MCF 10A (cell line): ENCODE measurements at regions not wholly inside any gene's neighbourhood (a gene's known extent, or its start where the extent isn't known, plus 50 kb on each side); places are given as distances from the start of the nearest gene placed in this dataset.

ENCODE experiments used
- BruUV-seq: library from RNA; stranded (reverse); fragments of 400-500 nt; replicated peaks from 2 replicates; lab custom pipeline; 2021; lab: Mats Ljungman, UMichigan
- CTCF ChIA-PET: fragments of 300-600 bp; sonication (Branson Sonifier 250); formaldehyde crosslinking; extraction: SDS; loops from one replicate; lab custom pipeline; 2021; ENCODE audit warnings: antibody characterized with exemption, inconsistent platforms; lab: Yijun Ruan, JAX
- POLR2A ChIA-PET: fragments of 300-600, 350-650 bp; sonication (Branson Sonifier 250); formaldehyde crosslinking; extraction: SDS; loops from one replicate; lab custom pipeline; 2020; ENCODE audit warnings: antibody characterized with exemption, inconsistent platforms; lab: Yijun Ruan, JAX
- DNase-seq: peaks from one replicate; pipeline ENCODE4 v3.0.0-alpha.2; 2018; ENCODE audit not compliant: unreplicated experiment
- H3K27ac Mint-ChIP-seq: one replicate; pipeline ENCODE4 v1.8.0; 2022; ENCODE audit warnings: mild to moderate bottlenecking, low read depth, mixed read lengths; ENCODE audit not compliant: unreplicated experiment
- H3K27me3 Mint-ChIP-seq: one replicate; pipeline ENCODE4 v1.8.0; 2022; ENCODE audit warnings: mixed read lengths; ENCODE audit not compliant: insufficient read depth, unreplicated experiment
- H3K36me3 Mint-ChIP-seq: one replicate; pipeline ENCODE4 v1.8.0; 2022; ENCODE audit warnings: mild to moderate bottlenecking, moderate library complexity, mixed read lengths; ENCODE audit not compliant: insufficient read depth, unreplicated experiment
- H3K4me1 Mint-ChIP-seq: one replicate; pipeline ENCODE4 v1.8.0; 2022; ENCODE audit warnings: mixed read lengths; ENCODE audit not compliant: insufficient read depth, unreplicated experiment
- H3K4me3 Mint-ChIP-seq: one replicate; pipeline ENCODE4 v1.8.0; 2022; ENCODE audit warnings: mild to moderate bottlenecking, moderate library complexity, mixed read lengths; ENCODE audit not compliant: unreplicated experiment
- H3K9me3 Mint-ChIP-seq: one replicate; pipeline ENCODE4 v1.8.0; 2022; ENCODE audit warnings: mixed read lengths; ENCODE audit not compliant: unreplicated experiment
- CTCF ChIP-seq: fragments of 200-600 bp; IDR thresholded peaks from one replicate; pipeline ENCODE4 v1.8.0; 2022; ENCODE audit warnings: antibody characterized with exemption, mild to moderate bottlenecking; ENCODE audit not compliant: unreplicated experiment
- intact Hi-C: fragments of 100-400 bp; cut with micrococcal nuclease; formaldehyde crosslinking; loops from 2 replicates; pipeline ENCODE4 v1.14.1; 2022

DNA sequence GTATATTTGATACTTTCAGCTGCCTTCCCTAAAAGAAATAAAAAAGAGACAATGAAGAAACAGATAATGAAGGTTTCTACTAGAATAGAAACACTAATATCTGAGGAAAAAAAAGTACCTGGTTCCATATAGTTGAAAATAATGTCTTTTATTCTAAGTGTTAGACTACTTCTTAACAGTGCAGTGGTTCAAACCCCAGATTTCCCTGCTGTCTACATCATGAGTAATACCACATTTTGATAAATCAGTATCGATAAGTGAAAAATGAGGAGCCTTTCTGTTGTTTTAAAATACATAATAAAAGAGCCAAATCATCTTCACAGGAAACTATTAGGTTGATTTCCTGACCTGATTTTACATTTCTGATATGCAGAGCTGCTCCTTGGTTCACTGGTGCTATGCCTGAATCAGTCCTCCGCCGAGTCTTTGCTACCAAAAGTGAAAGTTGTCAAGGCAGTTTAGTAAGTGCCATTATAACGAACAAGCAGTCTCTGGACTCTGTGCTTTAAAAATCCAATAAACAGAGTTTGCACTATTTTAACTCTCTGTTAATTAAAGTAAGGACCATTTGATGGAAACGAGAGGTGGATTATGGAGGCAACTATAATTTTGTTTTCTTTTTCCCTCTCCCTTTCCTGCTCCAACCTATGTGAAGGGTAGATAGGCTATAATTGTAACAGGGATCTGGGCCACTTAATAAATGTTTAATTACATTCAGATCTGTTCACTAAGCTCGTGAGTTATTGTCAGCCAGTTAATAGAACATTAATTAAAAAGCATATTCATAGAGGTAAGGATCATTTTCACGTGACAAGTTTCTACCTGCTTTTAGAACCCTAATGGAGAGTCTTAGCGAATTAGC, 724.5 kb upstream of the RAG2 start:
- Mint-ChIP-seq H3K27ac (no peak overlapping the region), H3K27me3 (no peaks in the 10 kb centered on the region), H3K4me3 (no peak overlapping the region), H3K9me3 (no peaks in the 10 kb centered on the region), H3K4me1 (no peaks in the 10 kb centered on the region), H3K36me3 (no peaks in the 10 kb centered on the region)
- intact Hi-C loops, result no loop called here
- DNase-seq, result no peak
- ChIA-PET CTCF (interaction anchor here (0.7 to 1.3 kb wide), 5 partner anchors 11 to 238 kb away, joined by 3 to 6 read pairs (median 4); no protein-coding TSS in a partner anchor), POLR2A (no interaction called here)
- no TSS peak for BruUV-seq
- no peak for TF ChIP-seq CTCF

DNA sequence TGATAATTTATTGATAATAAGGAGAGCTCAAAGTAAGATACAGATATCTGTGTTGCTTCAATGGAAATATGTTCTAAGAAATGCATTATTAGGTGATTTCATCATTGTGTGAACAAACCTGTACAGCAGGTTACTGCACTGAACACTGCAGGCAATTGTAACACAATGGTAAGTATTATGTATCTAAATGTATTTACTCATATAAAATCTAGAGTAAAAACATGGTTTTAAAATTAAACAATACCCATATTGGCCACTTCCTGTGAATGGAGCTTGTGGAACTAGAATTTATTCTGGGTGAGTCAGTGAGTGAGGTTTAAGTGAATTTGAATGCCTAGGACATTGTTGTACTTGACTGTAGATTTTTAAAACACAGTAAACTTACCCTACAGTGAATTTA, 722.9 kb upstream of the RAG2 start:
- H3K9me3 Mint-ChIP-seq, result no peaks in the 10 kb centered on the region
- H3K27me3 Mint-ChIP-seq, result no peaks in the 10 kb centered on the region
- DNase-seq, result no peak
- ChIA-PET POLR2A (interaction anchor here (0.6 kb wide), 1 partner anchor 30 kb away, joined by 3 read pairs; no protein-coding TSS in a partner anchor), CTCF (interaction anchor here (0.6 to 1.2 kb wide), 2 partner anchors 11 to 311 kb away, joined by 3 to 4 read pairs; no protein-coding TSS in a partner anchor)
- H3K27ac Mint-ChIP-seq, result no peak overlapping the region
- no peaks in the 10 kb centered on the region for H3K36me3 Mint-ChIP-seq
- TF ChIP-seq CTCF, result no peak
- H3K4me1 Mint-ChIP-seq, result no peaks in the 10 kb centered on the region
- no TSS peak for BruUV-seq
- no peak overlapping the region for H3K4me3 Mint-ChIP-seq
- intact Hi-C loops, result no loop called here

DNA sequence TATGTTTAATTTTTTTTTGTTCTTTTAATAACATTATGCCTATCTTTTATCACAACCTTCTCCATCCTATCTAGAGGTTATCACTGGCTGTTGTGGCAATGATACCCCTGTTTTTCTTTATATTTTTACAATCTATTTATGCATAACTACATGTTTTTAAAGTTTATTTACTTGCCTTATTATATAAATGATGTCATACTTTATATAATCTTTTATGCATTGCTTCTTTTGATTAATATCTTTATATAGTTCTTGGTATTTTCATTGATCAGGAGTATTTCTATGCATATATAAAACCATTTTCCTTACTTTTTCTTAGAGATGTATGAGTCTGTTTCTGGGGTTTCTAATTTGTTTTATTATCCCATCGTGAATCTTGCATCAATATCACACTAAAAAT, 719.8 kb upstream of the RAG2 start:
- ChIA-PET POLR2A (no interaction called here), CTCF (no interaction called here)
- Mint-ChIP-seq H3K36me3 (no peaks in the 10 kb centered on the region), H3K27ac (no peak overlapping the region), H3K9me3 (no peaks in the 10 kb centered on the region), H3K4me1 (peaks cover 18% of the 10 kb centered on the region), H3K4me3 (no peak overlapping the region), H3K27me3 (no peaks in the 10 kb centered on the region)
- no peak for DNase-seq
- BruUV-seq, result no TSS peak
- intact Hi-C loops, result no loop called here
- TF ChIP-seq CTCF, result no peak

GRCh38 chr11:37313266-37313665, 715.2 kb upstream of the RAG2 start:
- H3K36me3 Mint-ChIP-seq, result no peaks in the 10 kb centered on the region
- H3K4me1 Mint-ChIP-seq, result peaks cover 18% of the 10 kb centered on the region
- H3K27ac Mint-ChIP-seq, result peak overlapping the region; percentile 63
- H3K9me3 Mint-ChIP-seq, result no peaks in the 10 kb centered on the region
- CTCF ChIA-PET, result interaction anchor here (0.7 to 1.0 kb wide), 2 partner anchors 349 to 574 kb away, joined by 3 to 5 read pairs; no protein-coding TSS in a partner anchor
- no peak overlapping the region for H3K4me3 Mint-ChIP-seq
- intact Hi-C loops, result no loop called here
- no peak for DNase-seq
- POLR2A ChIA-PET, result no interaction called here
- no peak for TF ChIP-seq CTCF
- no TSS peak for BruUV-seq
- H3K27me3 Mint-ChIP-seq, result no peaks in the 10 kb centered on the region
